ENCODE measurements at regions not wholly inside any gene's neighbourhood (a gene's known extent, or its start where the extent isn't known, plus 50 kb on each side); places are given as distances from the start of the nearest gene placed in this dataset.

GRCh38 chr6:91105532-91105931, 518.7 kb upstream of the MAP3K7 start:
- ATAC-seq (ENCODE audit: low FRiP score in 2 of 2) (no peak), DNase-seq (no peak)
- no peak overlapping the region for H3K27ac ChIP-seq
- TF ChIP-seq POLR2A (IDR thresholded peaks at IDR 0.05) (no peak), EP300 (IDR thresholded peaks at IDR 0.05) (no peak), POLR2AphosphoS5 (IDR thresholded peaks at IDR 0.05) (no peak), CTCF (IDR thresholded peaks at IDR 0.05) (no peak)
- H3K36me3 ChIP-seq: no peaks in the 10 kb centered on the region
- H3K27me3 ChIP-seq: no peaks in the 10 kb centered on the region
- no peak overlapping the region for H3K4me3 ChIP-seq
- H3K4me1 ChIP-seq: no peaks in the 10 kb centered on the region
- H3K9me3 ChIP-seq: no peaks in the 10 kb centered on the region

- Histone ChIP-seq H3K27me3 (no peaks in the 10 kb centered on the region), H3K4me1 (no peaks in the 10 kb centered on the region), H3K27ac (no peak overlapping the region), H3K9me3 (no peaks in the 10 kb centered on the region), H3K36me3 (no peaks in the 10 kb centered on the region), H3K4me3 (no peak overlapping the region)
- TF ChIP-seq POLR2A (IDR thresholded peaks at IDR 0.05): no peak
- TF ChIP-seq POLR2AphosphoS5 (IDR thresholded peaks at IDR 0.05): no peak
- TF ChIP-seq CTCF (IDR thresholded peaks at IDR 0.05): no peak
- no peak for TF ChIP-seq EP300 (IDR thresholded peaks at IDR 0.05)
- WGBS, 2 donors: 56 to 75% methylated on average over 1 of the region's 1 CpG
- DNase-seq: no peak
- ATAC-seq (ENCODE audit: low FRiP score in 2 of 2): no peak
Measured at GRCh38 chr6:91099479-91099878, 512.6 kb upstream of the MAP3K7 start.

GRCh38 chr6:91098006-91098405, 511.1 kb upstream of the MAP3K7 start:
- H3K27me3 ChIP-seq: no peaks in the 10 kb centered on the region
- ATAC-seq (ENCODE audit: low FRiP score in 2 of 2) (no peak), DNase-seq (no peak)
- H3K4me3 ChIP-seq: no peak overlapping the region
- H3K27ac ChIP-seq: no peak overlapping the region
- H3K36me3 ChIP-seq: no peaks in the 10 kb centered on the region
- no peaks in the 10 kb centered on the region for H3K9me3 ChIP-seq
- no peak for TF ChIP-seq EP300 (IDR thresholded peaks at IDR 0.05)
- TF ChIP-seq CTCF (IDR thresholded peaks at IDR 0.05): no peak
- TF ChIP-seq POLR2AphosphoS5 (IDR thresholded peaks at IDR 0.05): no peak
- TF ChIP-seq POLR2A (IDR thresholded peaks at IDR 0.05): no peak
- WGBS, 2 donors: 49 to 68% methylated on average over 5 of the region's 5 CpGs
- H3K4me1 ChIP-seq: no peaks in the 10 kb centered on the region

- DNase-seq: no peak
- no peak overlapping the region for H3K27ac ChIP-seq
- H3K27me3 ChIP-seq: no peaks in the 10 kb centered on the region
- TF ChIP-seq POLR2A (IDR thresholded peaks at IDR 0.05) (no peak), CTCF (IDR thresholded peaks at IDR 0.05) (no peak), POLR2AphosphoS5 (IDR thresholded peaks at IDR 0.05) (no peak)
- ATAC-seq (ENCODE audit: low FRiP score in 2 of 2): no peak
- H3K4me3 ChIP-seq: no peak overlapping the region
- H3K4me1 ChIP-seq: no peaks in the 10 kb centered on the region
- no peaks in the 10 kb centered on the region for H3K36me3 ChIP-seq
- H3K9me3 ChIP-seq: no peaks in the 10 kb centered on the region
- 45 to 50% methylated on average over 5 of the region's 5 CpGs for WGBS, 2 donors
Measured at GRCh38 chr6:91097364-91097763, 510.5 kb upstream of the MAP3K7 start.

GRCh38 chr6:91094806-91095475, 508.1 kb upstream of the MAP3K7 start:
- H3K4me1 ChIP-seq: no peaks in the 10 kb centered on the region
- no peak for TF ChIP-seq CTCF (IDR thresholded peaks at IDR 0.05)
- TF ChIP-seq POLR2AphosphoS5 (IDR thresholded peaks at IDR 0.05): no peak
- TF ChIP-seq POLR2A (IDR thresholded peaks at IDR 0.05): no peak
- no peak for TF ChIP-seq EP300 (IDR thresholded peaks at IDR 0.05)
- H3K36me3 ChIP-seq: no peaks in the 10 kb centered on the region
- DNase-seq (no peak), ATAC-seq (ENCODE audit: low FRiP score in 2 of 2) (no peak)
- H3K27me3 ChIP-seq: no peaks in the 10 kb centered on the region
- no peak overlapping the region for H3K4me3 ChIP-seq
- no peaks in the 10 kb centered on the region for H3K9me3 ChIP-seq
- H3K27ac ChIP-seq: no peak overlapping the region

Measured in upper lobe of left lung (tissue), 6 donors.